Breast epithelium (tissue), 4 donors: ENCODE measurements at regions not wholly inside any gene's neighbourhood (a gene's known extent, or its start where the extent isn't known, plus 50 kb on each side); places are given as distances from the start of the nearest gene placed in this dataset.
"Not testable (repeated sequence)": the region's sequence is repeated elsewhere in the genome, so short reads cannot be mapped to it uniquely, and the experiment has no call there.

Source experiments
- DNase-seq, 2 donors: peaks; one replicate each; pipeline ENCODE4 v3.0.0-alpha.2; 2019; ENCODE audit warnings: low spot score in 2 of 2
- H3K27ac ChIP-seq, 2 donors: fragments of 200-600 bp; sonication (generic) in 1 of 2; one replicate each; pipeline ENCODE4 v1.5.1; 2016 to 2019; ENCODE audit warnings: mild to moderate bottlenecking in 1 of 2
- H3K27me3 ChIP-seq, 2 donors: fragments of 200-600 bp; sonication (generic) in 1 of 2; one replicate each; pipeline versions ENCODE4 v1.5.1 to v1.6.0; 2017 to 2019; ENCODE audit warnings: control low read depth in 1 of 2, mild to moderate bottlenecking in 1 of 2
- H3K36me3 ChIP-seq: fragments of 200-600 bp; one replicate; pipeline ENCODE4 v1.5.1; 2019
- H3K4me1 ChIP-seq, 2 donors: fragments of 200-600 bp; sonication (generic); one replicate each; pipeline ENCODE4 v1.5.1; 2016 to 2019; ENCODE audit warnings: control low read depth in 1 of 2
- H3K4me3 ChIP-seq, 3 donors: fragments of 200-600 bp; sonication (generic); 1 replicate in 2 of 3; 2 replicates in 1 of 3; pipeline ENCODE4 v1.5.1; 2016 to 2019; ENCODE audit warnings: mild to moderate bottlenecking in 3 of 3, moderate library complexity in 2 of 3
- H3K9me3 ChIP-seq, 2 donors: fragments of 200-600 bp; sonication (generic) in 1 of 2; one replicate each; pipeline ENCODE4 v1.5.1; 2016 to 2019; ENCODE audit warnings: control low read depth in 1 of 2
- POLR2A ChIP-seq: fragments of 450-650 bp; IDR thresholded peaks from one replicate; pipeline ENCODE4 v1.6.1; 2016; ENCODE audit warnings: antibody characterized with exemption, mild to moderate bottlenecking, moderate library complexity
- POLR2AphosphoS5 ChIP-seq, 3 donors: sonication (generic); formaldehyde crosslinking; IDR thresholded peaks; one replicate each; pipeline ENCODE4 v1.6.1; 2017; ENCODE audit warnings: antibody characterized with exemption in 3 of 3
- intact Hi-C: fragments of 100-400 bp; cut with DNase I; formaldehyde crosslinking; loops from one replicate; pipeline ENCODE4 v1.15.1; 2023; ENCODE audit warnings: low total_unique reads
- TF ChIP-seq, protein P1 (sequence below), 3 donors: fragments of 450-650 bp; IDR thresholded peaks; one replicate each; pipeline ENCODE4 v1.5.1; 2016 to 2017; ENCODE audit warnings: antibody characterized with exemption in 3 of 3, mild to moderate bottlenecking in 3 of 3, moderate library complexity in 3 of 3

DNA sequence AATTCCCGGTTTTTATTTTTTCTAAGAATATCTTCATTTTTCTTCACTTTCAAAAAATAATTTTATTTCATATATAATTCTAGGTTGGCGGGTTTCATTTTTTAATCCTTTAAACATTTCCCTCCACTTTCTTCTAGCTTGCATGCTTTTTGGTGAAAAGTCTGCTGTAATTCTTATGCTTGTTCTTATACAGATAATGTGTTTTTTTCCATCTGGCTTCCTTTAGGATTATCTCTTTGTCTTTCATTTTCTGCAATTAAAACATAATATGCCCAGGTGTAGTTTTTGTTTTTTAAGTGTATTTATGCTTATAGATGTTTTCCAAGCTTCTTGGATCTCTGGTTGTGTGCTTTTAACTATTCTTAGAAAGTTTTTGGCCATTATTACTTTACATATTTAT is 341.3 kb upstream of the SEMA3C start:
- TF ChIP-seq POLR2A (no peak), POLR2AphosphoS5 (IDR thresholded peaks at IDR 0.05) (no peak)
- TF ChIP-seq, protein P1, sequence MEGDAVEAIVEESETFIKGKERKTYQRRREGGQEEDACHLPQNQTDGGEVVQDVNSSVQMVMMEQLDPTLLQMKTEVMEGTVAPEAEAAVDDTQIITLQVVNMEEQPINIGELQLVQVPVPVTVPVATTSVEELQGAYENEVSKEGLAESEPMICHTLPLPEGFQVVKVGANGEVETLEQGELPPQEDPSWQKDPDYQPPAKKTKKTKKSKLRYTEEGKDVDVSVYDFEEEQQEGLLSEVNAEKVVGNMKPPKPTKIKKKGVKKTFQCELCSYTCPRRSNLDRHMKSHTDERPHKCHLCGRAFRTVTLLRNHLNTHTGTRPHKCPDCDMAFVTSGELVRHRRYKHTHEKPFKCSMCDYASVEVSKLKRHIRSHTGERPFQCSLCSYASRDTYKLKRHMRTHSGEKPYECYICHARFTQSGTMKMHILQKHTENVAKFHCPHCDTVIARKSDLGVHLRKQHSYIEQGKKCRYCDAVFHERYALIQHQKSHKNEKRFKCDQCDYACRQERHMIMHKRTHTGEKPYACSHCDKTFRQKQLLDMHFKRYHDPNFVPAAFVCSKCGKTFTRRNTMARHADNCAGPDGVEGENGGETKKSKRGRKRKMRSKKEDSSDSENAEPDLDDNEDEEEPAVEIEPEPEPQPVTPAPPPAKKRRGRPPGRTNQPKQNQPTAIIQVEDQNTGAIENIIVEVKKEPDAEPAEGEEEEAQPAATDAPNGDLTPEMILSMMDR (IDR thresholded peaks at IDR 0.05): no peak
- intact Hi-C loops: no loop called here
- Histone ChIP-seq H3K36me3 (no peaks in the 10 kb centered on the region), H3K9me3 (peaks cover 0 to 22% of the 10 kb centered on the region in 2 donors), H3K27me3 (no peaks in the 10 kb centered on the region), H3K4me1 (no peaks in the 10 kb centered on the region), H3K4me3 (no peak overlapping the region), H3K27ac (no peak overlapping the region)
- no peak for DNase-seq

DNA sequence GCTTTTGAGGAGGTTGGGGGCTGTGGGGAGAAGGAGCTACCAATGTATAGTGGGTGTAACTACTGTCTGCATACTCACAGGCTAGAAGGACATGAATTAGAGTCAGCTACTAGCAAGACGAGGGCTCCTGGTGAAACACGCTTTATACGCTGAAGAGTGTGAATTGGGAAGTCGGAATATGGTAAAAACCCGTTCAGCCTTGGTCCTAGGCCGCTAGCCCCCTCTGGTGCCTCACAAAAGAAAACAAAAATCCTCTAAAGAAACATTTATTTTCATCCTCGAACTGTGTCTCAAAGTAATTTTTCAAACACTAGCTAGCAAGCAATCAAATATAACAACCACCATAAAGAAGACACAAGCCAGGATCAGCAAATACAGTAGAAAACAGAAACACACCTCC is 338.1 kb upstream of the SEMA3C start:
- intact Hi-C loops: no loop called here
- DNase-seq: no peak

DNA sequence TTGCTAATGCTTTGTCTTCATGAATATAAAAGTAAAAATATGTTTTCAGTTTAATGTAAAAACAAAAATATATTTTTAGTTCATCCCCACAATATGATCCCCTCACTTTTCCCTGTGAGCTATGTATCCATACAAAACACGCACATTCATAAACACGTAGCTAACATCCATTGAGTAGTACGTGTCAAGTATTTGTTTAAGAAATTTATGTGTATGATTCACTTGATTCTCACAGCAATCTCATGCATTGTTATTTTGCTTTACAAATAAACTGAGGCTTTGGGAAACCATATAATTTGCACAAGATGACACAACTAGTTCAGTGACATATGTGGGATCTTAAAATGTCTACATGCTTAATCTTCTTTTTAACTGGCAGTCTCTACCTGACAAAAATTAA is 329.6 kb upstream of the SEMA3C start:
- no peak for TF ChIP-seq POLR2A
- TF ChIP-seq, protein P1 (IDR thresholded peaks at IDR 0.05): no peak
- TF ChIP-seq POLR2AphosphoS5 (IDR thresholded peaks at IDR 0.05): no peak
- no peak overlapping the region for H3K4me3 ChIP-seq
- DNase-seq: no peak

More for the DNA sequence above, 338.1 kb upstream of the SEMA3C start:
- no peaks in the 10 kb centered on the region for H3K4me1 ChIP-seq
- H3K9me3 ChIP-seq: peaks cover 0 to 16% of the 10 kb centered on the region in 2 donors
- H3K27me3 ChIP-seq: no peaks in the 10 kb centered on the region
- no peak overlapping the region for H3K27ac ChIP-seq
- H3K4me3 ChIP-seq: no peak overlapping the region
- TF ChIP-seq, protein P1 (IDR thresholded peaks at IDR 0.05): no peak
- H3K36me3 ChIP-seq: no peaks in the 10 kb centered on the region

DNA sequence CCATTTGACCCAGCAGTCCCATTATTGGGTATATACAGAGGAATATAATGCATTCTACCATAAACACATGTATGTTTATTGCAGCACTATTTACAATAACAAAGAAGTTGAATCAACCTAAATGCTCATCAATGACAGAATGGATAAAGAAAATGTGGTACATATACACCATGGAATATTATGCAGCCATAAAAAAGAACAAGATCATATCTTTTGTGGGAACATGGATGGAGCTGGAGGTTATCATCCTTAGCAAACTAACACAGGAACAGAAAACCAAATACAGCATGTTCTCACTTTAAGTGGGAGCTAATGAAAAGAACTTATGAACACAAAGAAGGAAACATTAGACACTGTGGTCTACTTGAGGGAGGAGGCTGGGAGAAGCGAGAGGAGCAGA is 328.5 kb upstream of the SEMA3C start:
- H3K4me3 ChIP-seq, intact Hi-C loops, H3K9me3 ChIP-seq, H3K27me3 ChIP-seq, DNase-seq, H3K36me3 ChIP-seq, H3K4me1 ChIP-seq, H3K27ac ChIP-seq: not testable (repeated sequence)

More for the DNA sequence above, 329.6 kb upstream of the SEMA3C start:
- intact Hi-C loops: no loop called here
- H3K36me3 ChIP-seq: no peaks in the 10 kb centered on the region
- no peak overlapping the region for H3K27ac ChIP-seq
- no peaks in the 10 kb centered on the region for H3K4me1 ChIP-seq
- H3K9me3 ChIP-seq: no peaks in the 10 kb centered on the region
- H3K27me3 ChIP-seq: no peaks in the 10 kb centered on the region

DNA sequence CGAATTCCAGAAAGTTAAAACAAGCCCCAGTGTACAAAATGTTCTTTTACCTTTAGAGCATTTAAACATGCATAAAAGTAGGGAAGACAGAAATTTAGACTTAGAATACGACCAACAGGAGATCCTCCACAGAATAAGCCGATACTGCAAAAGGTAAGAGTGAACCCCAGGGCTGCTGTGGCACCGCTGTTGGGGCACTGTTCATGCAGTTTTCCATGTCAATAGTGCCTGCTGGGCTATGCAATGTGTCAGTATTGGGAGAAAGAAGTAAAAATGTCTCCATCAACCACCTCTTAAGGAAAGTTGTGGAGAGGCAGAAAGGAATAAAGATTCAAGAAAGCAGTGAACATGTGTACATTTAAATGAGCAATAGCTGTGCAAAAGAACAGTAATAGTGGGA is 326.5 kb upstream of the SEMA3C start:
- H3K27ac ChIP-seq: no peak overlapping the region
- no peaks in the 10 kb centered on the region for H3K4me1 ChIP-seq
- H3K4me3 ChIP-seq: no peak overlapping the region
- no peaks in the 10 kb centered on the region for H3K9me3 ChIP-seq
- H3K36me3 ChIP-seq: no peaks in the 10 kb centered on the region
- no peaks in the 10 kb centered on the region for H3K27me3 ChIP-seq
- intact Hi-C loops: no loop called here
- DNase-seq: no peak
- no peak for TF ChIP-seq POLR2AphosphoS5 (IDR thresholded peaks at IDR 0.05)

DNA sequence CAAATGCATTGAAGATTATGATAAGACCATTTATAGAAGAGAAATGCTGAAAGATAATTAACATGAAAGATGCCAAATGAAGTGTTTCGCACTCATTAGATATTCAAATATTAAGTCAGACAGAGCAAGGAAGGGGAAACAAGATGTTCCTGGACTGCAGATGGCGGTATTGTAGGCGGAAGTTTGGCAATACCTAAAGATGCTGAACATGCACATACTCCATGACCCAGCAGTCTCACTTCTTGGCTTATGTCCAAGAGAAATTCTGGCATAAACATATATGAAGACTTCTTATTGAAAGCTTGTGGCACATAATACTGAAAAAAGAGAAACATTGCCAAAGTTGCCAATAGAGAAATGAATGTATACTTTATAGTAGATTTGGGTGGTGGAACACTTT is 325.4 kb upstream of the SEMA3C start:
- no peak for TF ChIP-seq POLR2AphosphoS5 (IDR thresholded peaks at IDR 0.05)
- TF ChIP-seq, protein P1 (IDR thresholded peaks at IDR 0.05): no peak
- no peak for TF ChIP-seq POLR2A

More for the DNA sequence above, 325.4 kb upstream of the SEMA3C start:
- Histone ChIP-seq H3K27me3 (no peaks in the 10 kb centered on the region), H3K4me3 (no peak overlapping the region), H3K27ac (no peak overlapping the region), H3K4me1 (no peaks in the 10 kb centered on the region), H3K9me3 (no peaks in the 10 kb centered on the region), H3K36me3 (no peaks in the 10 kb centered on the region)
- no peak for DNase-seq
- intact Hi-C loops: no loop called here
